Nephron progenitor cell (in vitro differentiated cells): ENCODE measurements at regions not wholly inside any gene's neighbourhood (a gene's known extent, or its start where the extent isn't known, plus 50 kb on each side); places are given as distances from the start of the nearest gene placed in this dataset.

Experiments used
- DNase-seq: peaks from one replicate; pipeline ENCODE4 v3.0.0; 2021
- H3K27ac Mint-ChIP-seq: 2 replicates; pipeline ENCODE4 v1.8.0; 2021; ENCODE audit warnings: mild to moderate bottlenecking, moderate library complexity, mixed read lengths
- H3K27me3 Mint-ChIP-seq: 2 replicates; pipeline ENCODE4 v1.8.0; 2021; ENCODE audit warnings: mild to moderate bottlenecking, low read depth, mixed read lengths; ENCODE audit not compliant: poor library complexity
- H3K36me3 Mint-ChIP-seq: 2 replicates; pipeline ENCODE4 v1.8.0; 2021; ENCODE audit warnings: low read depth, mixed read lengths
- H3K4me1 Mint-ChIP-seq: 2 replicates; pipeline ENCODE4 v1.8.0; 2021; ENCODE audit warnings: mixed read lengths
- H3K4me3 Mint-ChIP-seq: 2 replicates; pipeline ENCODE4 v1.8.0; 2021; ENCODE audit warnings: mild to moderate bottlenecking, moderate library complexity, mixed read lengths
- H3K9me3 Mint-ChIP-seq: 2 replicates; pipeline ENCODE4 v1.8.0; 2021; ENCODE audit warnings: mild to moderate bottlenecking, moderate library complexity, mixed read lengths
- CTCF ChIP-seq: fragments of 200-600 bp; sonication (generic); IDR thresholded peaks from 2 replicates; pipeline ENCODE4 v1.5.0; 2021; ENCODE audit warnings: antibody characterized with exemption

GRCh38 chr2:62277688-62278087, 81.8 kb downstream of the B3GNT2 start:
- no peak overlapping the region for H3K27ac Mint-ChIP-seq
- no peak for TF ChIP-seq CTCF
- no peak for DNase-seq
- peaks cover 63% of the 10 kb centered on the region for H3K9me3 Mint-ChIP-seq
- no peak overlapping the region for H3K4me3 Mint-ChIP-seq
- no peaks in the 10 kb centered on the region for H3K4me1 Mint-ChIP-seq
- peaks cover 3% of the 10 kb centered on the region for H3K27me3 Mint-ChIP-seq
- H3K36me3 Mint-ChIP-seq = peaks cover 12% of the 10 kb centered on the region
